Transverse colon (tissue), 3 donors: ENCODE measurements at regions not wholly inside any gene's neighbourhood (a gene's known extent, or its start where the extent isn't known, plus 50 kb on each side); places are given as distances from the start of the nearest gene placed in this dataset.

Experiments
- CTCF ChIP-seq, 5 experiments: fragments of 200-600 bp in 3 of 5; fragments of 450-650 bp in 2 of 5; sonication (generic) in 3 of 5; IDR thresholded peaks; 1 replicate in 2 of 5; 2 replicates in 3 of 5; pipeline ENCODE4 v1.5.1; 2016 to 2017; ENCODE audit warnings: antibody characterized with exemption in 5 of 5, inconsistent platforms in 3 of 5, mild to moderate bottlenecking in 2 of 5, moderate library complexity in 1 of 5
- POLR2A ChIP-seq: fragments of 450-650 bp; IDR thresholded peaks from one replicate; pipeline ENCODE4 v1.6.1; 2016; ENCODE audit warnings: antibody characterized with exemption, mild to moderate bottlenecking, moderate library complexity

- TF ChIP-seq POLR2A, result no peak
- no peak for TF ChIP-seq CTCF (IDR thresholded peaks at IDR 0.05)
These were observed 84.1 kb upstream of the MAGEA4 start for GRCh38 chrX:151828439-151829080.
